HCT116 (cell line): ENCODE measurements at regions not wholly inside any gene's neighbourhood (a gene's known extent, or its start where the extent isn't known, plus 50 kb on each side); places are given as distances from the start of the nearest gene placed in this dataset.

Experiments
- CTCF ChIP-seq, 3 experiments: fragments of 200-600 bp in 1 of 3; sonication (generic) in 1 of 3; IDR thresholded peaks in 2 of 3; conservative IDR thresholded peaks in 1 of 3; 2 replicates each; pipeline ENCODE4 v1.5.1; 2012 to 2017; ENCODE audit warnings: low read depth in 2 of 3, low read length in 2 of 3, antibody characterized with exemption in 1 of 3, borderline replicate concordance in 1 of 3, control low read depth in 1 of 3, mild to moderate bottlenecking in 1 of 3, mixed read lengths in 1 of 3, mixed run types in 1 of 3, moderate library complexity in 1 of 3; ENCODE audit not compliant: insufficient read depth in 1 of 3
- EZH2phosphoT487 ChIP-seq: fragments of 200-600 bp; IDR thresholded peaks from 2 replicates; pipeline ENCODE4 v1.6.1; 2018; ENCODE audit warnings: antibody characterized with exemption, borderline replicate concordance
- POLR2AphosphoS5 ChIP-seq: IDR thresholded peaks from 2 replicates; pipeline ENCODE4 v1.6.1; 2011; ENCODE audit warnings: mild to moderate bottlenecking, low read depth, low read length, moderate library complexity
- RAD21 ChIP-seq: IDR thresholded peaks from 2 replicates; pipeline ENCODE4 v1.6.1; 2012; ENCODE audit warnings: low read depth, mild to moderate bottlenecking
- YY1 ChIP-seq: IDR thresholded peaks from 2 replicates; pipeline ENCODE4 v1.6.1; 2011; ENCODE audit warnings: low read length, low read depth, moderate library complexity, mild to moderate bottlenecking; ENCODE audit not compliant: insufficient replicate concordance; ENCODE audit errors: extremely low read depth
- ZFX ChIP-seq: fragments of 450-650 bp; IDR thresholded peaks from 2 replicates; pipeline ENCODE4 v1.6.1; 2017
- ZNF274 ChIP-seq: fragments of 200-500 bp; sonication (Bioruptor generic); IDR thresholded peaks from 2 replicates; pipeline ENCODE4 v1.6.1; 2014; ENCODE audit warnings: mild to moderate bottlenecking, low read depth, low read length, inconsistent platforms

GRCh38 chr6:168841609-168842278, 400.8 kb downstream of the SMOC2 start:
- TF ChIP-seq ZNF274 (no peak), CTCF (IDR thresholded peaks at IDR 0.05 in 2 of 3, conservative IDR thresholded peaks at IDR 0.05 in 1 of 3; ENCODE audit: borderline replicate concordance in 1 of 3, insufficient read depth in 1 of 3, low read depth in 2 of 3, low read length in 2 of 3) (no peak), YY1 (no peak), POLR2AphosphoS5 (no peak), RAD21 (no peak), ZFX (no peak), EZH2phosphoT487 (no peak)
